HepG2 (cell line): ENCODE measurements at regions not wholly inside any gene's neighbourhood (a gene's known extent, or its start where the extent isn't known, plus 50 kb on each side); places are given as distances from the start of the nearest gene placed in this dataset.

Experiments used
- BRCA1 ChIP-seq: sonication (generic); formaldehyde crosslinking; IDR thresholded peaks from 2 replicates; pipeline ENCODE4 v1.4.0; 2020; ENCODE audit warnings: missing genetic modification reagents
- CBX2 ChIP-seq, 2 experiments: fragments of 200-600 bp in 1 of 2; sonication (generic); formaldehyde crosslinking in 1 of 2; IDR thresholded peaks; 2 replicates each; pipeline versions ENCODE4 v1.7.0 to v1.8.1; 2018 to 2022; ENCODE audit warnings: low read depth in 2 of 2, low read length in 1 of 2, mild to moderate bottlenecking in 1 of 2, missing genetic modification reagents in 1 of 2
- ELF3 ChIP-seq: IDR thresholded peaks from 2 replicates; pipeline ENCODE4 v1.6.1; 2016; ENCODE audit warnings: missing genetic modification reagents, missing compliant biosample characterization
- FOSL2 ChIP-seq: sonication (generic); formaldehyde crosslinking; IDR thresholded peaks from 2 replicates; pipeline ENCODE4 v1.4.0; 2020; ENCODE audit warnings: missing genetic modification reagents
- POGZ ChIP-seq: sonication (generic); formaldehyde crosslinking; IDR thresholded peaks from 2 replicates; pipeline ENCODE4 v1.4.0; 2020; ENCODE audit warnings: mild to moderate bottlenecking, missing genetic modification reagents
- POLR2A ChIP-seq, 2 experiments: IDR thresholded peaks; 2 replicates each; pipeline ENCODE4 v1.6.1; 2011; ENCODE audit warnings: low read depth in 2 of 2, low read length in 2 of 2, mild to moderate bottlenecking in 1 of 2, moderate library complexity in 1 of 2; ENCODE audit not compliant: insufficient read depth in 1 of 2
- POLR2AphosphoS5 ChIP-seq: IDR thresholded peaks from 2 replicates; pipeline ENCODE4 v1.6.1; 2012; ENCODE audit warnings: low read depth, low read length
- ZNF547 ChIP-seq: sonication (generic); formaldehyde crosslinking; IDR thresholded peaks from 2 replicates; pipeline ENCODE4 v1.5.1; 2020; ENCODE audit warnings: mild to moderate bottlenecking, missing genetic modification reagents
- TF ChIP-seq, protein P1 (sequence below): sonication (generic); formaldehyde crosslinking; IDR thresholded peaks from 2 replicates; pipeline ENCODE4 v1.4.0; 2020; ENCODE audit warnings: missing genetic modification reagents

DNA sequence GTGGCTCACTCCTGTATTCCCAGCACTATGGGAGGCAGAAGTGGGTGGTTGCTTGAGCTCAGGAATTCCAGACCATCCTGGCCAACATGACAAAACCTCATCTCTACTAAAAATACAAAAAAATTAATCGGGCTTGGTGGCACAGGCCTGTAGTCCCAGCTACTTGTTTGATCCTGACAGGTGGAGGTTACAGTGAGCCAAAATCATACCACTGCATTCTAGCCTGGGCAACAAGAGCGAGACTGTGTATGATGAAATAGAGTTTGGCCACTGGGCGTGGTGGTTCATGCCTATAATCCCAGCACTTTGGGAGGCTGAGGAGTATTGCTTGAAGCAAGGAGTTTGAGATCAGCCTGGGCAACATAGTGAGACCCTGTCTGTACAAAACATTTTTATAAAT lies 173.3 kb downstream of the TANC2 start:
- TF ChIP-seq POLR2AphosphoS5 (no peak), CBX2 (IDR thresholded peaks at IDR 0.05; ENCODE audit: low read depth, low read length) (no peak), CBX2 (CRISPR knock-in tag; IDR thresholded peaks at IDR 0.05; ENCODE audit: low read depth) (no peak), ELF3 (no peak), POLR2A (IDR thresholded peaks at IDR 0.05; ENCODE audit: insufficient read depth in 1 of 2, low read depth in 2 of 2, low read length in 2 of 2) (no peak), BRCA1 (CRISPR knock-in tag) (no peak), FOSL2 (no peak), ZNF547 (CRISPR knock-in tag) (no peak), POGZ (no peak)
- TF ChIP-seq, protein P1, sequence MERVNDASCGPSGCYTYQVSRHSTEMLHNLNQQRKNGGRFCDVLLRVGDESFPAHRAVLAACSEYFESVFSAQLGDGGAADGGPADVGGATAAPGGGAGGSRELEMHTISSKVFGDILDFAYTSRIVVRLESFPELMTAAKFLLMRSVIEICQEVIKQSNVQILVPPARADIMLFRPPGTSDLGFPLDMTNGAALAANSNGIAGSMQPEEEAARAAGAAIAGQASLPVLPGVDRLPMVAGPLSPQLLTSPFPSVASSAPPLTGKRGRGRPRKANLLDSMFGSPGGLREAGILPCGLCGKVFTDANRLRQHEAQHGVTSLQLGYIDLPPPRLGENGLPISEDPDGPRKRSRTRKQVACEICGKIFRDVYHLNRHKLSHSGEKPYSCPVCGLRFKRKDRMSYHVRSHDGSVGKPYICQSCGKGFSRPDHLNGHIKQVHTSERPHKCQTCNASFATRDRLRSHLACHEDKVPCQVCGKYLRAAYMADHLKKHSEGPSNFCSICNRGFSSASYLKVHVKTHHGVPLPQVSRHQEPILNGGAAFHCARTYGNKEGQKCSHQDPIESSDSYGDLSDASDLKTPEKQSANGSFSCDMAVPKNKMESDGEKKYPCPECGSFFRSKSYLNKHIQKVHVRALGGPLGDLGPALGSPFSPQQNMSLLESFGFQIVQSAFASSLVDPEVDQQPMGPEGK (CRISPR knock-in tag) = no peak
